H9 (cell line): ENCODE measurements at regions not wholly inside any gene's neighbourhood (a gene's known extent, or its start where the extent isn't known, plus 50 kb on each side); places are given as distances from the start of the nearest gene placed in this dataset.

ENCODE experiments used
- DNase-seq: peaks from one replicate; pipeline ENCODE4 v3.0.0-alpha.2; 2017
- H2AFZ ChIP-seq: one replicate; pipeline ENCODE4 v1.6.1; 2013; ENCODE audit warnings: mild to moderate bottlenecking, low read length, control low read depth, moderate library complexity
- H2AK5ac ChIP-seq: 2 replicates; pipeline ENCODE4 v1.6.1; 2013; ENCODE audit warnings: low read length, control low read depth, mixed read lengths; ENCODE audit not compliant: insufficient read length
- H2BK120ac ChIP-seq: one replicate; pipeline ENCODE4 v1.6.1; 2013; ENCODE audit warnings: low read depth, mild to moderate bottlenecking, low read length, control low read depth, inconsistent platforms; ENCODE audit not compliant: poor library complexity, severe bottlenecking
- H2BK12ac ChIP-seq: 2 replicates; pipeline ENCODE4 v1.6.1; 2013; ENCODE audit warnings: low read length, control low read depth, mixed read lengths, low read depth; ENCODE audit not compliant: insufficient read length
- H2BK15ac ChIP-seq: 2 replicates; pipeline ENCODE4 v1.6.1; 2013; ENCODE audit warnings: low read depth, low read length, control low read depth
- H2BK20ac ChIP-seq: one replicate; pipeline ENCODE4 v1.6.1; 2013; ENCODE audit warnings: low read depth, mild to moderate bottlenecking, low read length, control low read depth, inconsistent platforms; ENCODE audit not compliant: poor library complexity, severe bottlenecking
- H2BK5ac ChIP-seq: 2 replicates; pipeline ENCODE4 v1.6.1; 2013; ENCODE audit warnings: low read length, control low read depth, mixed read lengths; ENCODE audit not compliant: insufficient read length
- H3K14ac ChIP-seq: 2 replicates; pipeline ENCODE4 v1.6.1; 2013; ENCODE audit warnings: low read length, control low read depth; ENCODE audit not compliant: insufficient read depth
- H3K18ac ChIP-seq: 2 replicates; pipeline ENCODE4 v1.6.1; 2013; ENCODE audit warnings: low read depth, mild to moderate bottlenecking, mixed read lengths, low read length, control low read depth; ENCODE audit not compliant: insufficient read length
- H3K23ac ChIP-seq: 2 replicates; pipeline ENCODE4 v1.6.1; 2013; ENCODE audit warnings: low read length, control low read depth, mixed read lengths, low read depth; ENCODE audit not compliant: insufficient read length
- H3K23me2 ChIP-seq: 2 replicates; pipeline ENCODE4 v1.6.1; 2013; ENCODE audit warnings: low read depth, mild to moderate bottlenecking, mixed read lengths, low read length, control low read depth; ENCODE audit not compliant: insufficient read length, poor library complexity, severe bottlenecking
- H3K27ac ChIP-seq: 2 replicates; pipeline ENCODE4 v1.5.1; 2013; ENCODE audit warnings: low read length, control low read depth, mixed read lengths, low read depth; ENCODE audit not compliant: insufficient read length
- H3K27me3 ChIP-seq: 2 replicates; pipeline ENCODE4 v1.6.1; 2013; ENCODE audit warnings: low read length, control low read depth, inconsistent platforms; ENCODE audit not compliant: insufficient read depth
- H3K4ac ChIP-seq: 2 replicates; pipeline ENCODE4 v1.6.1; 2013; ENCODE audit warnings: low read depth, mild to moderate bottlenecking, control low read depth, inconsistent platforms, low read length, moderate library complexity
- H3K4me1 ChIP-seq: 2 replicates; pipeline ENCODE4 v1.6.1; 2013; ENCODE audit warnings: low read length, control low read depth, inconsistent platforms; ENCODE audit not compliant: insufficient read depth
- H3K4me2 ChIP-seq: 2 replicates; pipeline ENCODE4 v1.6.1; 2013; ENCODE audit warnings: low read length, control low read depth, mixed read lengths; ENCODE audit not compliant: insufficient read length, insufficient read depth
- H3K56ac ChIP-seq: 2 replicates; pipeline ENCODE4 v1.6.1; 2013; ENCODE audit warnings: low read depth, mild to moderate bottlenecking, mixed read lengths, low read length, control low read depth; ENCODE audit not compliant: insufficient read length
- H3K79me1 ChIP-seq: 2 replicates; pipeline ENCODE4 v1.6.1; 2013; ENCODE audit warnings: low read depth, mild to moderate bottlenecking, moderate library complexity, low read length, control low read depth, inconsistent platforms; ENCODE audit not compliant: insufficient read depth, poor library complexity, severe bottlenecking
- H3K79me2 ChIP-seq: 2 replicates; pipeline ENCODE4 v1.6.1; 2013; ENCODE audit warnings: low read length, control low read depth, inconsistent platforms; ENCODE audit not compliant: insufficient read depth
- H3K9ac ChIP-seq: 2 replicates; pipeline ENCODE4 v1.6.1; 2013; ENCODE audit warnings: low read length, control low read depth, mixed read lengths; ENCODE audit not compliant: insufficient read length; ENCODE audit errors: extremely low read depth
- H3K9me3 ChIP-seq: one replicate; pipeline ENCODE4 v1.6.1; 2013; ENCODE audit warnings: low read depth, low read length, inconsistent platforms; ENCODE audit not compliant: control insufficient read depth
- H3T11ph ChIP-seq: one replicate; pipeline ENCODE4 v1.6.1; 2013; ENCODE audit warnings: mild to moderate bottlenecking, low read length, control low read depth, inconsistent platforms
- H4K20me1 ChIP-seq: one replicate; pipeline ENCODE4 v1.6.1; 2013; ENCODE audit not compliant: control insufficient read depth, insufficient read length, insufficient read depth
- H4K5ac ChIP-seq: 2 replicates; pipeline ENCODE4 v1.6.1; 2013; ENCODE audit warnings: low read depth, mild to moderate bottlenecking, mixed read lengths, low read length, control low read depth; ENCODE audit not compliant: insufficient read length
- H4K8ac ChIP-seq: replicated peaks from 2 replicates; pipeline ENCODE4 v1.6.1; 2013; ENCODE audit warnings: low read length, control low read depth, mixed read lengths, low read depth; ENCODE audit not compliant: insufficient read length
- H4K91ac ChIP-seq: 2 replicates; pipeline ENCODE4 v1.6.1; 2013; ENCODE audit warnings: low read depth, mild to moderate bottlenecking, moderate library complexity, mixed read lengths, low read length, control low read depth; ENCODE audit not compliant: insufficient read length
- H3K27ac Mint-ChIP-seq, 3 experiments: 2 replicates in 2 of 3; 3 replicates in 1 of 3; pipeline ENCODE4 v1.8.0; 2020 to 2021; ENCODE audit warnings: mixed read lengths in 3 of 3, mild to moderate bottlenecking in 1 of 3, moderate library complexity in 1 of 3
- H3K27me3 Mint-ChIP-seq: 2 replicates; pipeline ENCODE4 v1.8.0; 2021; ENCODE audit warnings: low read depth, mild to moderate bottlenecking, moderate library complexity, mixed read lengths
- H3K36me3 Mint-ChIP-seq, 3 experiments: 2 replicates in 2 of 3; 3 replicates in 1 of 3; pipeline ENCODE4 v1.8.0; 2020 to 2021; ENCODE audit warnings: low read depth in 3 of 3, mixed read lengths in 3 of 3; ENCODE audit not compliant: insufficient read depth in 1 of 3
- H3K4me1 Mint-ChIP-seq, 2 experiments: 2 replicates each; pipeline ENCODE4 v1.8.0; 2020; ENCODE audit warnings: mixed read lengths in 2 of 2
- H3K4me3 Mint-ChIP-seq, 2 experiments: 2 replicates in 1 of 2; 3 replicates in 1 of 2; pipeline ENCODE4 v1.8.0; 2020 to 2021; ENCODE audit warnings: mild to moderate bottlenecking in 2 of 2, mixed read lengths in 2 of 2, moderate library complexity in 1 of 2
- H3K9me3 Mint-ChIP-seq, 2 experiments: 2 replicates in 1 of 2; 3 replicates in 1 of 2; pipeline ENCODE4 v1.8.0; 2020; ENCODE audit warnings: mild to moderate bottlenecking in 2 of 2, mixed read lengths in 2 of 2, moderate library complexity in 1 of 2
- CTCF ChIP-seq: fragments of 200-600 bp; sonication (generic); conservative IDR thresholded peaks from 3 replicates; pipeline ENCODE4 v1.8.0; 2021; ENCODE audit warnings: antibody characterized with exemption, mild to moderate bottlenecking

DNA sequence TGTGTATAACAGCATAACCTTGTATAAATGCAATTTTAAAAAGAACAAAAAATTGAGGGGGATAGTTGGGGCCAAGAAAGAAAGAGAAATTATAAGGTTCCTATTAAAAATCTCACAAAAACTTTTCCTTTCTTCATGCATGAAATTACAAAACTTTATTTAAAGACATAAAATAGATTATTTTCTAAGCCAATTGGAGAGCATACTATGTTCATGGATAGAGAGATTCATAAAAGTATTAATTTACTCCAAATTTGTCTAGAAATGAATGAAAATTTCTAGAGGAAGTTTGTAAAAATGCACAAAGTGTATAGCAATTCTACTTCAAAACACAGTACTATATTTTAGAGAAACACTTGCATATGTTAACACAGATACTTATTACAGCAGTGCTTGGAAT, 200.4 kb downstream of the PCSK1 start:
- H3K9ac ChIP-seq = no peak overlapping the region
- H3K27ac ChIP-seq = no peak overlapping the region
- H3K4me1 ChIP-seq = no peaks in the 10 kb centered on the region
- no peaks in the 10 kb centered on the region for H3K79me2 ChIP-seq
- H4K91ac ChIP-seq = no peak overlapping the region
- H3T11ph ChIP-seq = no peak overlapping the region
- Mint-ChIP-seq H3K27me3 (no peaks in the 10 kb centered on the region), H3K36me3 (no peaks in the 10 kb centered on the region), H3K9me3 (0 out of 5 replicates have a peak, but pooled peaks cover 0 to 2% of the 10 kb centered on the region in 2 experiments), H3K4me3 (no peak overlapping the region), H3K27ac (no peak overlapping the region), H3K4me1 (no peaks in the 10 kb centered on the region)
- H4K20me1 ChIP-seq = no peaks in the 10 kb centered on the region
- no peaks in the 10 kb centered on the region for H3K23me2 ChIP-seq
- no peak overlapping the region for H3K4me2 ChIP-seq
- H3K23ac ChIP-seq = no peak overlapping the region
- DNase-seq = no peak
- no peaks in the 10 kb centered on the region for H3K27me3 ChIP-seq
- no peak overlapping the region for H4K8ac ChIP-seq
- H2BK120ac ChIP-seq = no peak overlapping the region
- no peak overlapping the region for H2AFZ ChIP-seq
- H2AK5ac ChIP-seq = no peak overlapping the region
- no peak overlapping the region for H2BK15ac ChIP-seq
- H2BK12ac ChIP-seq = no peak overlapping the region
- H2BK5ac ChIP-seq = no peak overlapping the region
- no peak overlapping the region for H3K18ac ChIP-seq
- H4K5ac ChIP-seq = no peak overlapping the region
- no peaks in the 10 kb centered on the region for H3K79me1 ChIP-seq
- H3K4ac ChIP-seq = no peak overlapping the region
- TF ChIP-seq CTCF = no peak
- no peak overlapping the region for H2BK20ac ChIP-seq
- H3K9me3 ChIP-seq = no peaks in the 10 kb centered on the region
- H3K14ac ChIP-seq = no peak overlapping the region
- H3K56ac ChIP-seq = no peak overlapping the region
